ENCODE measurements at regions not wholly inside any gene's neighbourhood (a gene's known extent, or its start where the extent isn't known, plus 50 kb on each side); places are given as distances from the start of the nearest gene placed in this dataset.

DNA sequence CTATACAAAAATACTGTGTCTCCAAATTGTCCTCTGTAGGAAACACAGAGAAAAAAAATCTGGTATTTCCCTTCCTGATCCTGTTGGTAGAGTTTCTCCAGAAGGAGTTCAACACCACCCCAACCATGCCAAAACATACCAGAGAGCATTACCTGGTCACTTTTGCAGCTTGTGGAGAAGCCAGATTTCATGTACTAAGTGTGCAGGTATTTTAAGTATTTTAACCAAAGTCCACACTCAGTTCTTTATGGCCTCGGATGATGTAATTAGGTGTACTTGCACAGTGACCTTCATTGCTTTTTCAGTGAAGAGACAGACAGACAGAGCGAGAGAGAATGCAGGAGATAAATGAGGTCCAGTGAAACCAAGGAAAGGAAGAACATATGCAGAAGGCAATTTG lies 2046.8 kb upstream of the CDH9 start:
- TF ChIP-seq POLR2A (IDR thresholded peaks at IDR 0.05) (no peak), CTCF (IDR thresholded peaks at IDR 0.05) (no peak), POLR2AphosphoS5 (IDR thresholded peaks at IDR 0.05) (no peak), EP300 (IDR thresholded peaks at IDR 0.05; ENCODE audit: low read depth) (no peak)
